Activated T-cell treated with anti-CD3 and anti-CD28 coated beads, Interleukin-2, amount 50 U/mL, for 4 hours (primary cell): ENCODE measurements at regions not wholly inside any gene's neighbourhood (a gene's known extent, or its start where the extent isn't known, plus 50 kb on each side); places are given as distances from the start of the nearest gene placed in this dataset.

ENCODE experiments used
- ATAC-seq, 2 donors: fragments of 200-7000 bp; cut with Tn5 transposase; one replicate each; pipeline ENCODE4 v1.10.0; 2021
- DNase-seq: peaks from one replicate; pipeline ENCODE4 v3.0.0-alpha.2; 2020
- H3K27me3 Mint-ChIP-seq: one replicate; pipeline ENCODE4 v1.8.0; 2021; ENCODE audit warnings: low read depth, mixed read lengths
- H3K36me3 Mint-ChIP-seq: one replicate; pipeline ENCODE4 v1.8.0; 2022; ENCODE audit warnings: mixed read lengths; ENCODE audit not compliant: insufficient read depth
- H3K4me1 Mint-ChIP-seq: one replicate; pipeline ENCODE4 v1.8.0; 2021; ENCODE audit warnings: low read depth, mixed read lengths
- H3K4me3 Mint-ChIP-seq: one replicate; pipeline ENCODE4 v1.8.0; 2021; ENCODE audit warnings: mild to moderate bottlenecking, moderate library complexity, mixed read lengths
- H3K9me3 Mint-ChIP-seq: one replicate; pipeline ENCODE4 v1.8.0; 2021; ENCODE audit warnings: mixed read lengths

GRCh38 chr3:104676241-104676640 lies 690.5 kb upstream of the ALCAM start:
- DNase-seq = no peak
- Mint-ChIP-seq H3K4me1 (no peaks in the 10 kb centered on the region), H3K36me3 (no peaks in the 10 kb centered on the region), H3K9me3 (peaks cover 4% of the 10 kb centered on the region), H3K27me3 (no peaks in the 10 kb centered on the region), H3K4me3 (no peak overlapping the region)
- ATAC-seq = no peak

DNA sequence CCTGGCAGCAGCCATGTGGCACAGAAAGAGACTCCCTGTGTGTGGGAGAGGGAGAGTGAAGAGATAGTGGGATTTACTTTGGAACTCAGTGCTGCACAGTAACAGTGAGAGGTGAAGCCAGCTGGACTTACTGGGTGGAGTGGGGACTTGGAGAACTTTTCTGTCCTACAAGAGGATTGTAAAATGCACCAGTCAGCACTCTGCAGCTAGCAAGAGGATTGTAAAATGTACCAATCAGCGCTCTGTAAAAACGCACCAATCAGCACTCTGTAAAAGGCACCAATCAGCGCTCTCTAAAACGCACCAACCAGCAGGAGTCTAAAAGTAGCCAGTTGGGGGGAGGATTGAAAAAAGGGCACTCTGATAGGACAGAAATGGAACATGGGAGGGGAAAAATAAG lies 688.8 kb upstream of the ALCAM start:
- Mint-ChIP-seq H3K36me3 (no peaks in the 10 kb centered on the region), H3K27me3 (no peaks in the 10 kb centered on the region), H3K9me3 (peaks cover 4% of the 10 kb centered on the region), H3K4me1 (no peaks in the 10 kb centered on the region), H3K4me3 (no peak overlapping the region)
- ATAC-seq (no peak), DNase-seq (no peak)

DNA sequence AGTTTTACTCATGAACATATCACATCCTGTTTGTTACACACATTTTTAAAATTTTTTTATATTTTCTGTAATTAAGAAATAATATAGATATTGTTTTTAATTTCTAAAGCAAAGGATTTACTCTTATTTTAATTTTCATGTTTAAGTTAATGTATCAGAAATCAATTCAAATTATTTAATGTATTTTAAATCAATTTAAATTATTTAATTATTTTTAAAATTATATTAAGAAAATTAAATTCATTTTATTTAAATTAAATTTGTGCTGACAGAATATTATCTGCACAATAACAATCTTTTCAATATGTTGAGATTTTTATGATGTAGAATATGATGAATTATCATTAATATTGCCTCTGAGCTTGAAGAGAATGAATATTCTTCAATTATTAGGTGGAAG lies 681.2 kb upstream of the ALCAM start:
- no peak overlapping the region for H3K4me3 Mint-ChIP-seq
- H3K27me3 Mint-ChIP-seq = no peaks in the 10 kb centered on the region
- DNase-seq (no peak), ATAC-seq (no peak)
- H3K36me3 Mint-ChIP-seq = no peaks in the 10 kb centered on the region
- peaks cover 9% of the 10 kb centered on the region for H3K9me3 Mint-ChIP-seq
- H3K4me1 Mint-ChIP-seq = no peaks in the 10 kb centered on the region

GRCh38 chr3:104687362-104687761 lies 679.3 kb upstream of the ALCAM start:
- no peaks in the 10 kb centered on the region for H3K4me1 Mint-ChIP-seq
- ATAC-seq (no peak), DNase-seq (no peak)
- H3K36me3 Mint-ChIP-seq = no peaks in the 10 kb centered on the region
- H3K4me3 Mint-ChIP-seq = no peak overlapping the region
- no peaks in the 10 kb centered on the region for H3K27me3 Mint-ChIP-seq
- peaks cover 11% of the 10 kb centered on the region for H3K9me3 Mint-ChIP-seq

- no peak for ATAC-seq
- H3K9me3 Mint-ChIP-seq = peaks cover 8% of the 10 kb centered on the region
Measured at GRCh38 chr3:104696470-104696869, 670.2 kb upstream of the ALCAM start.

GRCh38 chr3:104711406-104711805 lies 655.3 kb upstream of the ALCAM start:
- no peaks in the 10 kb centered on the region for H3K27me3 Mint-ChIP-seq
- no peaks in the 10 kb centered on the region for H3K36me3 Mint-ChIP-seq
- ATAC-seq (no peak), DNase-seq (no peak)
- H3K9me3 Mint-ChIP-seq = no peaks in the 10 kb centered on the region
- no peaks in the 10 kb centered on the region for H3K4me1 Mint-ChIP-seq
- H3K4me3 Mint-ChIP-seq = no peak overlapping the region

More at GRCh38 chr3:104696470-104696869, 670.2 kb upstream of the ALCAM start:
- Mint-ChIP-seq H3K4me1 (no peaks in the 10 kb centered on the region), H3K27me3 (no peaks in the 10 kb centered on the region), H3K4me3 (no peak overlapping the region), H3K36me3 (no peaks in the 10 kb centered on the region)
- DNase-seq = no peak

- H3K9me3 Mint-ChIP-seq = no peaks in the 10 kb centered on the region
- no peaks in the 10 kb centered on the region for H3K36me3 Mint-ChIP-seq
- no peak overlapping the region for H3K4me3 Mint-ChIP-seq
- DNase-seq = no peak
- no peaks in the 10 kb centered on the region for H3K4me1 Mint-ChIP-seq
- H3K27me3 Mint-ChIP-seq = no peaks in the 10 kb centered on the region
- ATAC-seq = no peak
Measured at GRCh38 chr3:104715972-104716371, 650.7 kb upstream of the ALCAM start.

GRCh38 chr3:104717828-104718196 lies 648.9 kb upstream of the ALCAM start:
- Mint-ChIP-seq H3K9me3 (no peaks in the 10 kb centered on the region), H3K4me1 (no peaks in the 10 kb centered on the region), H3K4me3 (no peak overlapping the region), H3K27me3 (no peaks in the 10 kb centered on the region), H3K36me3 (no peaks in the 10 kb centered on the region)
- no peak for ATAC-seq
- no peak for DNase-seq

DNA sequence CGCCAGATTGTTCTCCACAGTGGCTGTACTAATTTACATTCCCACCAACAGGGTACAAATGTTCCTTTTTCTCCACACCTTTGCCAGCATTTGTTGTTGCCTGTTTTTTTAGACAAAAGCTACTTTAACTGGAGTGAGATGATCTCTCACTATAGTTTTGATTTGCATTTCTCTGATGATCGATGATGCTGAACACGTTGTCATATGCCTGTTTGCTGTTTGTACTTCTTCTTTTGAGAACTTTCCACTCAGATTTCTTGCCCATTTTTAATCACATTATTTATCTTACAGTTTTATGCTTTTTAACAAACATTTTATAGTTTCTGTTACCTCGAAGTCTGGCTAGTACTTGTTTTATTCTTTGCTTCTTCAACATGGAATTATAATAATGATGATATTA lies 643.7 kb upstream of the ALCAM start:
- H3K9me3 Mint-ChIP-seq = no peaks in the 10 kb centered on the region
- H3K36me3 Mint-ChIP-seq = no peaks in the 10 kb centered on the region

GRCh38 chr3:104731074-104731473 lies 635.6 kb upstream of the ALCAM start:
- peaks cover 3% of the 10 kb centered on the region for H3K27me3 Mint-ChIP-seq

More for the DNA sequence above, 643.7 kb upstream of the ALCAM start:
- Mint-ChIP-seq H3K4me3 (no peak overlapping the region), H3K27me3 (no peaks in the 10 kb centered on the region), H3K4me1 (no peaks in the 10 kb centered on the region)
- ATAC-seq = no peak
- no peak for DNase-seq

DNA sequence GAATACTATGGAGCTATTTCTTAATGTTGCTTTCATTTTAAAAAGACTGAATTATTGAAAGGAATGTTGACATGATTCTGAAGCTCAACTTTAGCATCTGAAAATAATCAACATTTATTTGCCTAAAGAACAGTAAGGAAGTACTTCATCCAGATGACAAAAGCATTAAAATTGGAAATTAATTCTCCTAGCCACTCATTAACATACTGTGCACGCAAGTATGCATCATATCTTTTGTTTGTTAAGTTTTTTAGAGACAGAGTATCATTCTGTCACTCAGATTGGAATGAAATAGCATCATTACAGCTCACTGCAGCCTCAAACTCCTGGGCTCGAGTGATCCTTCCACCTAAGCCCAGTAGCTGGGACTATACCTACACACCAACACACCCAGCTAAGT lies 632.1 kb upstream of the ALCAM start:
- Mint-ChIP-seq H3K9me3 (no peaks in the 10 kb centered on the region), H3K27me3 (peaks cover 3% of the 10 kb centered on the region), H3K36me3 (no peaks in the 10 kb centered on the region), H3K4me1 (no peaks in the 10 kb centered on the region), H3K4me3 (no peak overlapping the region)
- ATAC-seq = no peak
- no peak for DNase-seq

More at GRCh38 chr3:104731074-104731473, 635.6 kb upstream of the ALCAM start:
- H3K9me3 Mint-ChIP-seq = no peaks in the 10 kb centered on the region
- H3K4me3 Mint-ChIP-seq = no peak overlapping the region
- no peaks in the 10 kb centered on the region for H3K36me3 Mint-ChIP-seq
- no peaks in the 10 kb centered on the region for H3K4me1 Mint-ChIP-seq
- DNase-seq = no peak
- no peak for ATAC-seq

- DNase-seq = no peak
Measured at GRCh38 chr3:104735691-104736090, 631.0 kb upstream of the ALCAM start.

GRCh38 chr3:104738271-104738670 lies 628.4 kb upstream of the ALCAM start:
- Mint-ChIP-seq H3K4me3 (no peak overlapping the region), H3K9me3 (no peaks in the 10 kb centered on the region), H3K4me1 (no peaks in the 10 kb centered on the region), H3K36me3 (no peaks in the 10 kb centered on the region), H3K27me3 (peaks cover 3% of the 10 kb centered on the region)
- DNase-seq = no peak
- no peak for ATAC-seq

More at GRCh38 chr3:104735691-104736090, 631.0 kb upstream of the ALCAM start:
- Mint-ChIP-seq H3K36me3 (no peaks in the 10 kb centered on the region), H3K4me3 (no peak overlapping the region), H3K9me3 (no peaks in the 10 kb centered on the region), H3K27me3 (peaks cover 3% of the 10 kb centered on the region), H3K4me1 (no peaks in the 10 kb centered on the region)
- ATAC-seq = no peak

- Mint-ChIP-seq H3K4me3 (no peak overlapping the region), H3K9me3 (no peaks in the 10 kb centered on the region), H3K27me3 (no peaks in the 10 kb centered on the region), H3K4me1 (no peaks in the 10 kb centered on the region), H3K36me3 (no peaks in the 10 kb centered on the region)
- no peak for DNase-seq
- no peak for ATAC-seq
Measured at GRCh38 chr3:104740874-104741379, 625.8 kb upstream of the ALCAM start.

DNA sequence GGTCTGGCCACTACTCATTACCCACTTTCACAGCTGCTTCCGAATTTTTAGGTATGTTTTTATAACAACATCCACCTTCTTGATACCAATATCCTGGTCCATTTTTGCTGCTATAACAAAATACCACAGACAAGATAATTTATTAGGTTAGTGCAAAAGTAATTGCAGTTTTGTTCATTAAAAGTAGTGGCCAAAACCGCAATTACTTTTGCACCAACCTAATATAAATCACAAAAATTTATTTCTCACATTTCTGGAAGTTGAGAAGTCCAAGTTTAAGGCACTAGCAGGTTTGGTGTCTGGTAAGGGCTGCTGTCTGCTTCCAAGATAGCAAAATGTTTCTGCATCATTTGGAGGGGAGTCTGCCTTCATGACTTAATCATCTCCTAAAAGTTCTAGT lies 624.7 kb upstream of the ALCAM start:
- Mint-ChIP-seq H3K9me3 (no peaks in the 10 kb centered on the region), H3K36me3 (no peaks in the 10 kb centered on the region), H3K27me3 (no peaks in the 10 kb centered on the region), H3K4me3 (no peak overlapping the region), H3K4me1 (no peaks in the 10 kb centered on the region)
- DNase-seq (no peak), ATAC-seq (no peak)

- no peaks in the 10 kb centered on the region for H3K27me3 Mint-ChIP-seq
- no peak overlapping the region for H3K4me3 Mint-ChIP-seq
- no peaks in the 10 kb centered on the region for H3K9me3 Mint-ChIP-seq
- no peaks in the 10 kb centered on the region for H3K4me1 Mint-ChIP-seq
- DNase-seq = no peak
- H3K36me3 Mint-ChIP-seq = no peaks in the 10 kb centered on the region
- no peak for ATAC-seq
Measured at GRCh38 chr3:104745313-104745712, 621.4 kb upstream of the ALCAM start.
